Stomach smooth muscle (tissue), 2 donors: ENCODE measurements at regions not wholly inside any gene's neighbourhood (a gene's known extent, or its start where the extent isn't known, plus 50 kb on each side); places are given as distances from the start of the nearest gene placed in this dataset.

Experiments used
- H3K27ac ChIP-seq: one replicate; pipeline ENCODE4 v1.7.0; 2013; ENCODE audit warnings: mild to moderate bottlenecking, low read length, inconsistent platforms
- H3K27me3 ChIP-seq, 2 donors: one replicate each; pipeline ENCODE4 v1.7.0; 2013; ENCODE audit warnings: low read length in 2 of 2; ENCODE audit not compliant: insufficient read depth in 2 of 2, control insufficient read depth in 1 of 2
- H3K36me3 ChIP-seq, 2 donors: one replicate each; pipeline ENCODE4 v1.7.0; 2013; ENCODE audit warnings: low read length in 2 of 2; ENCODE audit not compliant: control insufficient read depth in 2 of 2, insufficient read depth in 2 of 2
- H3K4me1 ChIP-seq: one replicate; pipeline ENCODE4 v1.7.0; 2013; ENCODE audit warnings: low read length; ENCODE audit not compliant: control insufficient read depth, insufficient read depth
- H3K4me3 ChIP-seq, 2 donors: one replicate each; pipeline ENCODE4 v1.7.0; 2013; ENCODE audit warnings: low read length in 2 of 2
- H3K9ac ChIP-seq, 2 donors: one replicate each; pipeline ENCODE4 v1.7.0; 2013; ENCODE audit warnings: low read length in 2 of 2, mild to moderate bottlenecking in 1 of 2
- H3K9me3 ChIP-seq, 2 donors: one replicate each; pipeline ENCODE4 v1.7.0; 2013; ENCODE audit warnings: low read length in 2 of 2; ENCODE audit not compliant: control insufficient read depth in 2 of 2
- donor health status: healthy.
- donor health status: Pancreatic carcinoma.

DNA sequence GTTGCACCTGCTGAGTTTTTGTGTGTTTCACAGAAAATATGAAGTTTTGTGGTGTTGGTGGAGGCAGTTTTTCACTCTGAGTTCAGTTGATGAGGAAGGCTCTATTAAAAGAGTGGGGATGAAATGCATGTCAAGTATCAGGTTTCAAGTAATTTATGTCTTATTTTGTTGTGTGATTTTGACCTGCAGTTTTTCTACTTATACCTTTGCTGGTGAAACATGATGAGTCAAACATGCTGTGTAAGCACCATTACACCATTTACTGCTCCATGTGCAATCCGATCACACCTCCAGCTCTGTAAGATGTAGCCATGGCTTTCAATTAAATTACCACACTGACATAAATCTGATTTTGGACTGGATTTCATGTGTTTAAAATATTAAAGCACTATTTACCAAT lies 174.5 kb upstream of the ZEB2 start:
- Histone ChIP-seq H3K4me3 (no peak overlapping the region), H3K36me3 (no peaks in the 10 kb centered on the region), H3K27me3 (no peaks in the 10 kb centered on the region), H3K27ac (no peak overlapping the region), H3K4me1 (no peaks in the 10 kb centered on the region), H3K9ac (no peak overlapping the region), H3K9me3 (no peaks in the 10 kb centered on the region)

DNA sequence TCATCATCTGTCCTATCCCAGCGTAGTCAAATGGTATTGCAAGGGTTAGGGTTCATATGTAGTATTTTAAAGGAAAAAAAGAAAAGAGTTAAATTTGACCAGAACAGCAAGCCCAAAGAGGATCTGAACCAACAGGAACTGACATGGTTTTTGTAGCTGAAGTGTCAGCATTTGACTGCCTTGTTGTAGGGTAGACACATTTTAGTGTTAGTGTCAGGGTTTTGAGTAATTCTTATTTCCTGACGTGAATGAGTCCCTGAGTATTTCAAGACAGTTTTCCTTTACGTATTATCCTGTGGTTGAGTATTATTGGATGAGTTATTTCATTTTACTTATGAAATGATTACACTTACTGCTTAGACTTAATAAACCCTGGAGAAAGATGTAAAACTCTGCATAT lies 173.3 kb upstream of the ZEB2 start:
- Histone ChIP-seq H3K4me1 (no peaks in the 10 kb centered on the region), H3K4me3 (no peak overlapping the region), H3K27me3 (no peaks in the 10 kb centered on the region), H3K27ac (no peak overlapping the region), H3K9me3 (no peaks in the 10 kb centered on the region), H3K36me3 (no peaks in the 10 kb centered on the region), H3K9ac (no peak overlapping the region)

DNA sequence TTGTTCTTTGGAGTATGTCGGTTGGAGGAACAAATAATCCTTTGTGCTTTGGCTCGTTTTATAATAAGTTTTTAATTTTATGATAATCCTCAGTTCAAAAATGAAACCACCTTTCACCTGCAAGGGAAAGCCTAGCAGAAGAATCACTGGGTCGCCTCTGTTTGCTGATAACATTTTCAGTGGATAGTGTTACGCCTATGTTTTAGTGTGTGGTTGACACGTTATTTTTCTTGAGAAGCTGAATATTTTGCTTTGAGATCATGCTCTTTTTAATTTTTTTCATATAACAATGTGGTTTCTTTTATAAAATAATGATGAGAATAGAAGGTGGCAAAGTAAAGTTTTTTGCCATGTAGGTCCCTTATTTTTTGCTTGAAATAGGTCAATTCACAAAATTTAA lies 172.7 kb upstream of the ZEB2 start:
- H3K4me3 ChIP-seq = no peak overlapping the region
- no peaks in the 10 kb centered on the region for H3K36me3 ChIP-seq
- no peak overlapping the region for H3K27ac ChIP-seq
- H3K27me3 ChIP-seq = no peaks in the 10 kb centered on the region
- H3K9me3 ChIP-seq = no peaks in the 10 kb centered on the region
- H3K9ac ChIP-seq = no peak overlapping the region
- no peaks in the 10 kb centered on the region for H3K4me1 ChIP-seq

DNA sequence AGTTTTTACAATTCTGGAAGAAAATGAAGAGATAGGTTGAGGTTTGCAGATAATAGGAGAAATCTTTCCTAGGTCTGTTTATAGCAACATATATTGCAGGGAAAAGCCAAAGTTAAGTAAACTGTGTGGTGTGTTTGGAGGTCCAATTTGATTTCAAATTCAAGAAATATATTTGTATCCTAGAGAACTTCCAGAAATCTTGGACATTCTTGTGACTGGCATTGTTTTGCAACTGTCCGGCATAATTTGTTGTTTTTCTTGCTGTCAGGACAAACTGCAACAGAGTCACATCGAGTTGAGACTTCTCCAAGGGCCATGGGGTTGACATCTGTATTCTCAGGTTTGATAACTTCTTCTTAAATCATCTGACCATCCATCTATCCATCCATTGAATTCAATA lies 170.9 kb upstream of the ZEB2 start:
- Histone ChIP-seq H3K27me3 (no peaks in the 10 kb centered on the region), H3K9ac (no peak overlapping the region), H3K27ac (no peak overlapping the region)

DNA sequence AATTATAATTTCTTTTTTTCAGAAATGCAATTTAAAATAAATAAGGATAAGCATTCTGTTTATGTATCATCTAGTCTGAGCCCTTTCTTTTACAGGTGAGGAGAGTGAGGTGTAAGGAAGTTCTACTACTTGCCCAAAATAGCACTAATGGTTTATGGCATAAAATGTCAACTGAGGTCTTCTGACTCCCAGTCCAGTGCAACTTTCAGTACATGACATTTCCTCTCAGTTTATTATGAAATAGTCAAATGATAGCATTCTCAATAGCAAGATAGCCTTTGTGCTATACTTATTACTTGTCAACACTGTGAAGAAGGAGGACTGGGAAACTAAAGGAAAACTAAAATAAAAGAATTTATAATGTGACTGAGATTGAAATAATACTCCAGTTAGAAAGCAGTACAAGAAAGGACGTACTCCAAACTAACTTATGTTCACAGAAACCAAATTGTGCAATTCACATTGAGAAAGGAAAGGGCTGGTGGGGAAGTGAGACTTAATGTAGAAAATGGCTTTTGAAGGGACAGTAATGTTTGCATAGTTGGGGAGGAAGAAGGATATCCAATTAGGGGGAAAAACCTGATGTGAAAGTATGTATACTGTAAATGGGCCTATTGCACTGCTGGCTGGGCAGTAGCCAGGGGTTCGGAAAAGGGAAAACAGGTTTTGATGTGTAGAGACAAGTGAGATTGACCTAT lies 166.7 kb upstream of the ZEB2 start:
- Histone ChIP-seq H3K9me3 (no peaks in the 10 kb centered on the region), H3K4me3 (no peak overlapping the region), H3K27me3 (no peaks in the 10 kb centered on the region), H3K9ac (no peak overlapping the region), H3K27ac (no peak overlapping the region), H3K4me1 (no peaks in the 10 kb centered on the region), H3K36me3 (no peaks in the 10 kb centered on the region)

More for the DNA sequence above, 170.9 kb upstream of the ZEB2 start:
- Histone ChIP-seq H3K4me1 (no peaks in the 10 kb centered on the region), H3K4me3 (no peak overlapping the region), H3K36me3 (no peaks in the 10 kb centered on the region), H3K9me3 (no peaks in the 10 kb centered on the region)

DNA sequence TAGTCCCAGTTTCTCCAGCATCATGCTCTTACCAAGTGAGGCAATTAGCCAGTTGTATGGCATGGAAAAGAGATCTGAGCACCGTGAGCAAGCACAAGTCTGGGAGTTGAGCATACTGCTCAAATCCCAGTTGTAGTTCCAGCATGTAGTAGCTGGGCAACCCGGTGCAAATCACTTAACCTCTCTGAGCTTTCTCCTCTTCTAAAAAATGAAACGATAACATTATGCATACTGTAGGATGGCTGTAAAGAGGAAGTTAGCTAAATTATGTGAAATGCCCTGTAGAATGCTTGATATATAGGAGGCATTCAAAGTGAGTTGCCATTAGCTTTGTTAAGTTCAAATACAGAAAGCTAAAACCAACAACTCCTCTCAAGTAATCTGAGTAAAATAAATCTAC lies 164.0 kb upstream of the ZEB2 start:
- Histone ChIP-seq H3K27ac (no peak overlapping the region), H3K9ac (no peak overlapping the region), H3K4me3 (no peak overlapping the region), H3K27me3 (no peaks in the 10 kb centered on the region), H3K36me3 (no peaks in the 10 kb centered on the region), H3K9me3 (no peaks in the 10 kb centered on the region), H3K4me1 (no peaks in the 10 kb centered on the region)

DNA sequence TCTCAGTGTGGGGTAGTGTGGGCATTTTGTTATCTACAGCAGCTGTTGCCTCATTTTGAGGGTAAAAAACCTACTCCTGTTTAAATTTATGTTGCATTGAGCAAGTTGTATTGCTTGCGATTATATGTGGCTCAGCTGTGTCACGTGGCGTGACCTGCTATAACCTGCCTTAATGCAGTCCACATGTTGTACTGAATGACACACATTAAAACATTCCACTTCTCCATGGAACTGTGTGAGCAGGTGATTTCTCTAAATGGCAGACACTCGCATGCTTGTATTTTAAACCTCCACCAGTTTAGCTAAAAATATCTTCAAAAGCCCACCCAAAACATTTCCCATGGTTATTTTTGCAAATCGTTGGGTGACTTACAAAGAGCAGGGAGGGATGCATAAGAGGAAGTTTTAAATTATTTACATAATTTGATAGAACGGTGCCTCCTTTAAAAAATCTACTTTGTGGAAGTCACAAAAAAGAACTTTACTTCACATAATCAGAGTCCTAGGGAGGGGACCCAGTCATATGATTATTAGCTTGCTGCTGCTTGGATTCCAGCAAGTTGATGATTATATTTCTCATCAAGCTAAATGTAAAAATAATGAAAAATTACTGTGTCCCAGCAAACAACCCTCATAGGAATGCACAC lies 163.3 kb upstream of the ZEB2 start:
- Histone ChIP-seq H3K4me1 (no peaks in the 10 kb centered on the region), H3K9me3 (no peaks in the 10 kb centered on the region), H3K27me3 (no peaks in the 10 kb centered on the region), H3K9ac (no peak overlapping the region), H3K4me3 (no peak overlapping the region), H3K27ac (no peak overlapping the region), H3K36me3 (no peaks in the 10 kb centered on the region)

DNA sequence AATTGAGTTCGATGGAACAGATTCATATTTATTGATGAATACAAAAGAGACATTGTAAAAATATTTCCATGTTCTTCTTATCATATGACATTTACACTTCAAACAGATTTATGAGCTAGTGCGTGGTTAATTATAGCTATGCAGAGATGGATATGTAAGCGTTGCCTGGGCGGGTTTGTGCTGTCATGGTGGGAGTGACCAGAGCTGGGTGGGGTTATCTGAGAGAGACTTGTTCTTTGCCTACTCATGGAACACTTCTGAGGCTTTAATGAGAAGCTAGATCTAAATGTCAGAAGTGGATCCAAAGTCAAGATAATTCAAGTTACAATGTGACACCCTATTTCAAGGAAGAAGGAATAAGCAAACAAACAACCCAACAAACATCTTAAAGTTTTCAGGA lies 162.3 kb upstream of the ZEB2 start:
- no peak overlapping the region for H3K9ac ChIP-seq

DNA sequence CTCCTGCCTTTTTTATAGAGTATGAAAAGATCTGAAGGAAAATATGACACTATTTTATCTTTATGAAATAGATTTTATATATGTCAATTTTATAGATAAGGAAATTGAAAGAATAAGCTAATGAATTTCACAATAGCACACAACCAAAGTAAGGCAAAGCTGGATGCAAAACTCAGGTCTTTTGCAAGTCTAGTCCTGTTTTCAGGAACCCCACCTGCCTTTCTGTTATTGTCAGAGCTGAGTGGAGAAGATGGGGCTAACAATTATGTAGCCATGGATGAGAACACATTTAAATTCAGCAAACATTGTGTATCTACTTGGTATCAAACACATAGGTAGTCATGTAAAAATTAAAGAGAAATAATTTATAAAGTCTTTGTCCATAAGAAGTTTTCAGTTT lies 161.5 kb upstream of the ZEB2 start:
- no peak overlapping the region for H3K9ac ChIP-seq
- H3K27ac ChIP-seq = no peak overlapping the region
- no peaks in the 10 kb centered on the region for H3K9me3 ChIP-seq
- H3K4me3 ChIP-seq = no peak overlapping the region
- no peaks in the 10 kb centered on the region for H3K27me3 ChIP-seq
- H3K36me3 ChIP-seq = no peaks in the 10 kb centered on the region
- no peaks in the 10 kb centered on the region for H3K4me1 ChIP-seq

More for the DNA sequence above, 162.3 kb upstream of the ZEB2 start:
- no peak overlapping the region for H3K27ac ChIP-seq
- H3K36me3 ChIP-seq = no peaks in the 10 kb centered on the region
- no peaks in the 10 kb centered on the region for H3K9me3 ChIP-seq
- no peaks in the 10 kb centered on the region for H3K4me1 ChIP-seq
- no peak overlapping the region for H3K4me3 ChIP-seq
- H3K27me3 ChIP-seq = no peaks in the 10 kb centered on the region

DNA sequence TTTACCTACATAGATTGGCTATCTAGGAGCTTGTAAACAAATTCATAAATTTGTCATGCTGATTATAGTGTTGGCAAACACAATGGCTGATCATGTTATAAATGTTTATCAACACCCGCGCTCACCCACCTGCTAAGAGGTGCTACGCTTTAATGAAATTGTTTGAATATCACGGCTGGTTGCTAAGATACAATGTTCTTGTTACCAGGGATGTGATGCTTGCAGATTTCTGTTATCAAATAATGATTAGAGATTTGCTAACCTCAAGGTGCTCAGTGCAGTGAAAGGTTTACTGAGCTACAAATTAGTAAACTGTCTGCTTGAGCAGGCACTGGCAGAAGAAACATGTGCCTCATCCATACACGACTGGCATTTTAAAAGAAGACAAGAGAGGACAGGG lies 160.0 kb upstream of the ZEB2 start:
- H3K4me1 ChIP-seq = no peaks in the 10 kb centered on the region
- H3K36me3 ChIP-seq = no peaks in the 10 kb centered on the region
- H3K9me3 ChIP-seq = no peaks in the 10 kb centered on the region
- H3K27me3 ChIP-seq = no peaks in the 10 kb centered on the region
- no peak overlapping the region for H3K27ac ChIP-seq
- H3K9ac ChIP-seq = no peak overlapping the region
- no peak overlapping the region for H3K4me3 ChIP-seq

DNA sequence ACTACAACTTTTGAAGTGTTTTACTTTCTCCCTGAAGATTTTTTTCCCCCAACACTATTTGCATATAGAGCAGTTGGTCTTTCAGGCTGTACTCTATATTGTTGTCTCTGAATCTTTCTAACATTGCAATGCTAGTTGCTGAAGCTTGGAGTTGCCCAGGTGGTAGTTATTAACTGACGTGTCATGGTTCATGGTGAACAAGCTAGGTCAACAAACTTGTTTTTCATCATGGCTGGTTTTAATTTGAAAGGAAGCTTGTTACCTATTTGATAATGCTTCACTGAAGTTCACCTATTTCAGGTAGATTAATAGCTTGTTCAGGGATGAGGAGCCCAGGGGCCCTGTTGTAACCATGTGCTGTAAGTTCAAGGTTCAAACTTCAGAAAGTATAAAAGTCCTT lies 158.8 kb upstream of the ZEB2 start:
- Histone ChIP-seq H3K4me1 (no peaks in the 10 kb centered on the region), H3K27ac (no peak overlapping the region), H3K4me3 (no peak overlapping the region), H3K9ac (no peak overlapping the region), H3K27me3 (no peaks in the 10 kb centered on the region), H3K36me3 (no peaks in the 10 kb centered on the region), H3K9me3 (no peaks in the 10 kb centered on the region)
